GM20000 (cell line): ENCODE measurements at regions not wholly inside any gene's neighbourhood (a gene's known extent, or its start where the extent isn't known, plus 50 kb on each side); places are given as distances from the start of the nearest gene placed in this dataset.

Experiments
- DNase-seq: peaks from one replicate; pipeline ENCODE4 v3.0.0; 2012; ENCODE audit warnings: low spot score
- TF ChIP-seq, protein P1 (sequence below): IDR thresholded peaks from 2 replicates; pipeline ENCODE4 v1.5.1; 2012; ENCODE audit warnings: mild to moderate bottlenecking, control low read depth; ENCODE audit errors: extremely low read depth, missing control alignments

DNA sequence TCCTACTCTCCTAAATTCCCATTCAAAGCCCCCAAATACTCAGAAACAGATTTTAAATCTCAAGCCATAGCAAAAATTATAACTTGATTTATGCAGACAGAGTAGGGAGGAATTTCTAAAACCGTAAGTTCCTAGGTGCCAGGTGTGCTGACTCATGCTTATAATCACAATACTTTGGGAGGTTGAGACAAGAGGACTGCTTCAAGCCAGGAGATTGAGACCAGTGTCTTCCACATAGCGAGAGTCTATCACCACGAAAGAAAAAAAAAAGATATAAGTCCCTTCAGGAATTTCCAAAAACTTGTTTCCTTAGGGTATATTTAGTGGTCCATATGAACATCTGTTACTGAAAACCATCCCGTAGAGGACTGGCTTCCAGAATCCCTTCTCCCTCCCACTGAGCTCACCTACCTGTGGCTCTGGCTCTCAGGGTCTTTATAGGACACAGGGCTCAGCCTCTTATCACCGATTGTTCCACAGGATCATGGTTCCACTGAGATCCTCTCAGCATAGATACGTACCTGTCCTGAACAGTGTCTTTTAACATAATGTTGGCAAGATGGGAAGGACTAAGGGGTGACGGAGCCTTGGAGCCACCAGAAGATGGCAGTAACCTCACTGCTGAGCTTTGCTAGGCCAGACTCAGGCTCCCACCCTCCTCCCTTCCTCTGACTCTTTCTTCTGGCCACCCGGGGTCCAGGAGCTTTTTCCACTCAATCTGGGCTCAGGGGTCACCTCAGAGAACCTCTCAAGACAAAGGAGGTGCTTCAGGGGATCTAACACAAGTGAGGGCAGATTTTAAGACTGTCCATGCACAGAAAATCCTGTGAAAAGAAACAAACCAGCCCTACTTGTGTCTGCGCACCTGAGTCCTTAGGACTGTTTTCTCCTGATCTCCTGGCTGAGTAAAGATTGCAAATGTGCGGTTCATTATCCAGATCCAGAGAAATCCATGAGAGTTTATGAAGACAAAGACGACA is 117.5 kb upstream of the TOP3B start:
- TF ChIP-seq, protein P1, sequence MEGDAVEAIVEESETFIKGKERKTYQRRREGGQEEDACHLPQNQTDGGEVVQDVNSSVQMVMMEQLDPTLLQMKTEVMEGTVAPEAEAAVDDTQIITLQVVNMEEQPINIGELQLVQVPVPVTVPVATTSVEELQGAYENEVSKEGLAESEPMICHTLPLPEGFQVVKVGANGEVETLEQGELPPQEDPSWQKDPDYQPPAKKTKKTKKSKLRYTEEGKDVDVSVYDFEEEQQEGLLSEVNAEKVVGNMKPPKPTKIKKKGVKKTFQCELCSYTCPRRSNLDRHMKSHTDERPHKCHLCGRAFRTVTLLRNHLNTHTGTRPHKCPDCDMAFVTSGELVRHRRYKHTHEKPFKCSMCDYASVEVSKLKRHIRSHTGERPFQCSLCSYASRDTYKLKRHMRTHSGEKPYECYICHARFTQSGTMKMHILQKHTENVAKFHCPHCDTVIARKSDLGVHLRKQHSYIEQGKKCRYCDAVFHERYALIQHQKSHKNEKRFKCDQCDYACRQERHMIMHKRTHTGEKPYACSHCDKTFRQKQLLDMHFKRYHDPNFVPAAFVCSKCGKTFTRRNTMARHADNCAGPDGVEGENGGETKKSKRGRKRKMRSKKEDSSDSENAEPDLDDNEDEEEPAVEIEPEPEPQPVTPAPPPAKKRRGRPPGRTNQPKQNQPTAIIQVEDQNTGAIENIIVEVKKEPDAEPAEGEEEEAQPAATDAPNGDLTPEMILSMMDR = no peak
- no peak for DNase-seq

- TF ChIP-seq, protein P1 = no peak
- DNase-seq = peak; percentile 40
Measured at GRCh38 chr22:22099194-22099486, 116.6 kb upstream of the TOP3B start.

- TF ChIP-seq, protein P1 = no peak
- no peak for DNase-seq
Measured at GRCh38 chr22:22098457-22099193, 116.0 kb upstream of the TOP3B start.

GRCh38 chr22:22097727-22098228 is 115.2 kb upstream of the TOP3B start:
- DNase-seq = no peak
- TF ChIP-seq, protein P1 = no peak

DNA sequence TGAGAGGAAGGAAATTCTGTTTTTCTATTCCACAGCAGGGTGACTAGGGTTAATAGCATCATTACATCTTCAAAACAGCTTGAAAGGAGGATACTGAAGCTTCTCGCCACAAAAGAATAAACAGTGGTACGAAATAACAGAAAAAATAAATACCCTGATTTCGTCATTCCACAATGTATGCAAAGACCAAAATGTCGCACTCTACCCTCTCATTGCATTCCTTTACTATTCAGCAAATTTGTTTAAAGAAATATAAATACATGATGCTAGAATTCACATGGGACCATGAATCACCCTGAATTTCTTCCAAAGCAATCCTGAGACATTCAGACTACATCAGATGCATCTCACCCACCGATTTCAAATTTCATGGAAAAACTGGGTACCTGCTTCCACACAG is 112.3 kb upstream of the TOP3B start:
- DNase-seq = no peak
- TF ChIP-seq, protein P1 = no peak

- TF ChIP-seq, protein P1 = no peak
- no peak for DNase-seq
Measured at GRCh38 chr22:22094514-22094913, 111.9 kb upstream of the TOP3B start.

DNA sequence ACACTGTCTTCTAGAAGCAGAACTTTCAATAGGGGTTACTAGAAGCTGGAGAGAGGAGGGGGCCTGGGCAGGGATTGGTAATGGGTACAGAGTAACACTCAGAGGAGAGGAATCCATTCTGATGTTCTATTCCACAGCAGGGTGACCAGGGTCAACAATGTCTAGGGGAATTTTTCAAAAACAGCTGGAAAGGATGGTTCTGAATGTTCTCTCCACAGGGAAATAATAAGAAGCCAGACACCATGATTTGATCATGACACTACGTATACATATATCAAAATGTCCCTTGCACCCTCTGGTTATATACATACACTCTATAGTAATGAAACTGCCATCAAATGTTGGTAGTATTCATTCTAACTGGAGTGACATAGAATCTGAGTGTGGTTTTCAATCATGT is 111.2 kb upstream of the TOP3B start:
- DNase-seq = no peak

More for the DNA sequence above, 111.2 kb upstream of the TOP3B start:
- TF ChIP-seq, protein P1 = no peak
